NT2/D1 (cell line): ENCODE measurements at regions not wholly inside any gene's neighbourhood (a gene's known extent, or its start where the extent isn't known, plus 50 kb on each side); places are given as distances from the start of the nearest gene placed in this dataset.

ENCODE experiments used
- YY1 ChIP-seq: IDR thresholded peaks from 2 replicates; pipeline ENCODE4 v1.6.1; 2011; ENCODE audit not compliant: insufficient read length, insufficient read depth
- ZNF274 ChIP-seq: IDR thresholded peaks from 2 replicates; pipeline ENCODE4 v1.6.1; 2011; ENCODE audit warnings: mild to moderate bottlenecking, low read depth, low read length

- TF ChIP-seq YY1, result no peak
- TF ChIP-seq ZNF274, result no peak
Observed at GRCh38 chr13:34884366-34884765, 57.7 kb upstream of the NBEA start.
